ENCODE measurements at regions not wholly inside any gene's neighbourhood (a gene's known extent, or its start where the extent isn't known, plus 50 kb on each side); places are given as distances from the start of the nearest gene placed in this dataset.

GRCh38 chr13:74084375-74084935, 49.7 kb downstream of the KLF12 start:
- 74 to 88% (median 77%) methylated on average over 4 of the region's 4 CpGs for WGBS, 3 donors
- H3K27ac ChIP-seq (ENCODE audit: low read depth, low read length) = no peak overlapping the region

GRCh38 chr13:74082741-74083160, 51.5 kb downstream of the KLF12 start:
- H3K27ac ChIP-seq (ENCODE audit: low read depth, low read length) = no peak overlapping the region
- WGBS, 3 donors = 56 to 86% (median 82%) methylated on average over 3 of the region's 3 CpGs

- H3K27ac ChIP-seq (ENCODE audit: low read depth, low read length) = no peak overlapping the region
- 84 to 97% (median 94%) methylated on average over 1 of the region's 1 CpG for WGBS, 3 donors
Observed at GRCh38 chr13:74080762-74081161, 53.4 kb downstream of the KLF12 start.

GRCh38 chr13:74077792-74078191, 56.4 kb downstream of the KLF12 start:
- H3K27ac ChIP-seq (ENCODE audit: low read depth, low read length) = no peak overlapping the region
- WGBS, 3 donors = 65 to 71% (median 65%) methylated on average over 2 of the region's 2 CpGs

GRCh38 chr13:74077375-74077774, 56.8 kb downstream of the KLF12 start:
- no peak overlapping the region for H3K27ac ChIP-seq (ENCODE audit: low read depth, low read length)
- 72 to 85% (median 72%) methylated on average over 2 of the region's 2 CpGs for WGBS, 3 donors

- H3K27ac ChIP-seq (ENCODE audit: low read depth, low read length) = no peak overlapping the region
Observed at GRCh38 chr13:74074723-74075122, 59.5 kb downstream of the KLF12 start.

GRCh38 chr13:74073274-74073673, 60.9 kb downstream of the KLF12 start:
- 65 to 89% (median 75%) methylated on average over 1 of the region's 1 CpG for WGBS, 3 donors
- H3K27ac ChIP-seq (ENCODE audit: low read depth, low read length) = no peak overlapping the region

- 93 to 96% (median 94%) methylated on average over 1 of the region's 1 CpG for WGBS, 3 donors
- no peak overlapping the region for H3K27ac ChIP-seq (ENCODE audit: low read depth, low read length)
Observed at GRCh38 chr13:74070513-74070912, 63.7 kb downstream of the KLF12 start.

- H3K27ac ChIP-seq (ENCODE audit: low read depth, low read length) = no peak overlapping the region
- WGBS, 3 donors = 64 to 78% (median 64%) methylated on average over 4 of the region's 4 CpGs
Observed at GRCh38 chr13:74070065-74070464, 64.1 kb downstream of the KLF12 start.

GRCh38 chr13:74068471-74068870, 65.7 kb downstream of the KLF12 start:
- WGBS, 3 donors = 91 to 92% (median 91%) methylated on average over 7 of the region's 7 CpGs
- H3K27ac ChIP-seq (ENCODE audit: low read depth, low read length) = no peak overlapping the region

GRCh38 chr13:74067818-74068217, 66.4 kb downstream of the KLF12 start:
- 83 to 93% (median 87%) methylated on average over 2 of the region's 2 CpGs for WGBS, 3 donors

GRCh38 chr13:74066937-74067336, 67.3 kb downstream of the KLF12 start:
- H3K27ac ChIP-seq (ENCODE audit: low read depth, low read length) = no peak overlapping the region

More at GRCh38 chr13:74067818-74068217, 66.4 kb downstream of the KLF12 start:
- H3K27ac ChIP-seq (ENCODE audit: low read depth, low read length) = no peak overlapping the region

GRCh38 chr13:74064805-74065312, 69.3 kb downstream of the KLF12 start:
- no peak overlapping the region for H3K27ac ChIP-seq (ENCODE audit: low read depth, low read length)
- WGBS, 3 donors = 86 to 97% (median 90%) methylated on average over 1 of the region's 1 CpG

- no peak overlapping the region for H3K27ac ChIP-seq (ENCODE audit: low read depth, low read length)
Observed at GRCh38 chr13:74063533-74064100, 70.6 kb downstream of the KLF12 start.

- no peak overlapping the region for H3K27ac ChIP-seq (ENCODE audit: low read depth, low read length)
- 33 to 62% (median 40%) methylated on average over 6 of the region's 6 CpGs for WGBS, 3 donors
Observed at GRCh38 chr13:74062933-74063332, 71.3 kb downstream of the KLF12 start.

- 30 to 65% (median 38%) methylated on average over 3 of the region's 3 CpGs for WGBS, 3 donors
- no peak overlapping the region for H3K27ac ChIP-seq (ENCODE audit: low read depth, low read length)
Observed at GRCh38 chr13:74061926-74062595, 72.1 kb downstream of the KLF12 start.

GRCh38 chr13:74056801-74057542, 77.2 kb downstream of the KLF12 start:
- 48 to 57% (median 49%) methylated on average over 5 of the region's 5 CpGs for WGBS, 3 donors
- peak overlapping the region; percentile 75 for H3K27ac ChIP-seq (ENCODE audit: low read depth, low read length)

- no peak overlapping the region for H3K27ac ChIP-seq (ENCODE audit: low read depth, low read length)
- WGBS, 3 donors = 69 to 94% (median 93%) methylated on average over 5 of the region's 5 CpGs
Observed at GRCh38 chr13:74052402-74052928, 81.7 kb downstream of the KLF12 start.

GRCh38 chr13:74048756-74049155, 85.4 kb downstream of the KLF12 start:
- 76 to 86% (median 78%) methylated on average over 5 of the region's 5 CpGs for WGBS, 3 donors
- H3K27ac ChIP-seq (ENCODE audit: low read depth, low read length) = no peak overlapping the region

All from adipose tissue (tissue), 3 donors.